22Rv1 (cell line): ENCODE measurements at regions not wholly inside any gene's neighbourhood (a gene's known extent, or its start where the extent isn't known, plus 50 kb on each side); places are given as distances from the start of the nearest gene placed in this dataset.

Source experiments
- CTCF ChIP-seq: fragments of 450-650 bp; IDR thresholded peaks from 2 replicates; pipeline ENCODE4 v1.5.1; 2017; ENCODE audit warnings: mild to moderate bottlenecking
- ZFX ChIP-seq: fragments of 450-650 bp; IDR thresholded peaks from 2 replicates; pipeline ENCODE4 v1.6.1; 2017; ENCODE audit warnings: antibody characterized with exemption, borderline replicate concordance

GRCh38 chr16:65600046-65600445, 478.2 kb upstream of the CDH11 start:
- TF ChIP-seq CTCF (no peak), ZFX (no peak)
